ENCODE measurements at regions not wholly inside any gene's neighbourhood (a gene's known extent, or its start where the extent isn't known, plus 50 kb on each side); places are given as distances from the start of the nearest gene placed in this dataset.
"Not testable (repeated sequence)": the region's sequence is repeated elsewhere in the genome, so short reads cannot be mapped to it uniquely, and the experiment has no call there.

DNA sequence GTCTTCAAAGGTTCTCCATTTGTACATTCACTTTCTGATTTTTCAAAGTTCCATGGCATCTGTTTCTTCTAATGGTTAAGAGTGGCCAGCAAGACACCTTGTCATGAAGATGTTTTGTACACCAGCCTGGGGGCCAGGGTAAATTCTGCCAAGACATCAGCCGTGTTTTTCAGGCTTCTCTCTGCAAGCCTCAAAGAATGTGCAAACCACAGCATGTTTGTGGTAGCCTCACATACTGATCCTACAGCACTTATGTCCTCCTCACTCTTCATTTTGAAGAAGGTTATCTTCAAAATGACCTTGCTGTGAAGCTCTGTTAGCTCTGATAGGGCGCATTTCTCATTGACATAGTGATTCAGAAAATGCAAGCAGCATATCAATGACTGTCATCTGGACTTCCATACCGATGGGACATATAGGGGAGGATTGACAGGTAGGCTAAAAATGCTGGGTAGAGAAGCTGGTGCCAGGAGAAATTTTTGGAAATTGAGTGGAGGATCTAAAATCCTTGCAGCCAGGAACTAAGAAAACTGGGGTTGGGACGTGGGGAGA, 59.3 kb upstream of the SPTLC3 start:
- H3K27ac ChIP-seq (ENCODE audit: low read length), result no peak overlapping the region
- H3K9ac ChIP-seq (ENCODE audit: low read length), result no peak overlapping the region
- no peaks in the 10 kb centered on the region for H3K9me3 ChIP-seq (ENCODE audit: control insufficient read depth, low read depth, low read length)
- H3K4me3 ChIP-seq (ENCODE audit: low read length), result no peak overlapping the region
- no peaks in the 10 kb centered on the region for H3K4me1 ChIP-seq (ENCODE audit: control insufficient read depth, low read depth, low read length)
- H3K36me3 ChIP-seq (ENCODE audit: control insufficient read depth, low read depth, low read length), result no peaks in the 10 kb centered on the region
- no peaks in the 10 kb centered on the region for H3K27me3 ChIP-seq (ENCODE audit: control insufficient read depth, insufficient read depth, low read length)

DNA sequence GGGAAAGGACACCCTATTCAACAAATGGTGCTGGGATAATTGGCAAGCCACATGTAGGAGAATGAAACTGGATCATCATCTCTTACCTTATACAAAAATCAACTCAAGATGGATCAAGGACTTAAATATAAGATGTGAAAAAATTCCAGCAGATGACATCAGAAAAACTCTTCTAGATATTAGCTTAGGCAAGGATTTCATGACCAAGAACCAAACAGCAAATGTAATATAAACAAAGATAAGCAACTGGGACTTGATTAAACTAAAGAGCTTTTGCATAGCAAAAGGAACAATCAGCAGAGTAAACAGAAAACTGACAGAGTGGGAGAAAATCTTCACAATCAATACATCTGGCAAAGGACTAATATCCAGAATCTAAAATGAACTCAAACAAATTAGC, 54.5 kb upstream of the SPTLC3 start:
- H3K4me1 ChIP-seq (ENCODE audit: control insufficient read depth, low read depth, low read length); H3K36me3 ChIP-seq (ENCODE audit: control insufficient read depth, low read depth, low read length); H3K9ac ChIP-seq (ENCODE audit: low read length); H3K27ac ChIP-seq (ENCODE audit: low read length); H3K4me3 ChIP-seq (ENCODE audit: low read length); H3K27me3 ChIP-seq (ENCODE audit: control insufficient read depth, insufficient read depth, low read length); H3K9me3 ChIP-seq (ENCODE audit: control insufficient read depth, low read depth, low read length): not testable (repeated sequence)

DNA sequence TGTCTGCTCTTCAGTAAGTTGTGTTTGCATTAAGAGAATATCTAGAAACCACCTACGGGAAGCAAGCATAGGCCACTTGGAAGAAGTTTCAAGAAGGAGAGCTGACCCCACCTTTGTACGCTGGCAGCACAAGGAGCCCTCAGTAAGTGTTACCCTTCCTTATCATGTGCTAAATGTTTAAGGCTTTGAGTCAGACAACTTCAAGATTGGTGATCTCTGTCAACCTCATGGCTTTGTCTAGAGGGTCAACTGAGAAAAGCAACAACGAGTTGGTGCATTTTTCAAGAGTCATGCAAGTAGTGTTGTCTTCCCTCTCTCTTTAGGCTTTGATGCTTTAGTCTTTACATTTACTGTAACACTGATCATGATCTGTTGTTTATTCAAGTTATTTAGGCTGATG, 53.2 kb upstream of the SPTLC3 start:
- H3K27me3 ChIP-seq (ENCODE audit: control insufficient read depth, insufficient read depth, low read length), result no peaks in the 10 kb centered on the region
- no peaks in the 10 kb centered on the region for H3K36me3 ChIP-seq (ENCODE audit: control insufficient read depth, low read depth, low read length)
- H3K4me1 ChIP-seq (ENCODE audit: control insufficient read depth, low read depth, low read length), result no peaks in the 10 kb centered on the region
- H3K27ac ChIP-seq (ENCODE audit: low read length), result no peak overlapping the region
- no peaks in the 10 kb centered on the region for H3K9me3 ChIP-seq (ENCODE audit: control insufficient read depth, low read depth, low read length)
- no peak overlapping the region for H3K9ac ChIP-seq (ENCODE audit: low read length)
- no peak overlapping the region for H3K4me3 ChIP-seq (ENCODE audit: low read length)

DNA sequence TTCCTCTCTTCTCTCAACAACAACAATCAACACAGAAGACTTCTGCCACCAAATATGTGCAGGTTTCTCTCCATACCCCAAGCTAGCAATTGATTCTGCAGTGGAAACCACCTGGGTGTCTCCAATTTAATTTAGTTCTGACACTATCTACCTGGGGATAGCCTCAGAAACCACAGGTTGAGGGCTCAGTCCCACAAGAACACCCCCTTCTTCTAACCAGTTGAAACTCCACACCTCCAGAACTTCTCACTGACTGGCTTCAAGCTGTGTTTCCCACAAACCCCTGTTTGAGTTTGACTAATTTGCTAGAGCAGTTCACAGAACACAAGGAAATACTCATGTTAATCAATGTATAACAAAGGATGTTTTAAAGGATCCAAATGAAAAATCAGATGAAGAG, 52.5 kb upstream of the SPTLC3 start:
- H3K27ac ChIP-seq (ENCODE audit: low read length), result no peak overlapping the region
- no peak overlapping the region for H3K4me3 ChIP-seq (ENCODE audit: low read length)
- no peaks in the 10 kb centered on the region for H3K4me1 ChIP-seq (ENCODE audit: control insufficient read depth, low read depth, low read length)
- H3K9ac ChIP-seq (ENCODE audit: low read length), result no peak overlapping the region
- H3K9me3 ChIP-seq (ENCODE audit: control insufficient read depth, low read depth, low read length), result no peaks in the 10 kb centered on the region
- no peaks in the 10 kb centered on the region for H3K36me3 ChIP-seq (ENCODE audit: control insufficient read depth, low read depth, low read length)
- H3K27me3 ChIP-seq (ENCODE audit: control insufficient read depth, insufficient read depth, low read length), result no peaks in the 10 kb centered on the region

DNA sequence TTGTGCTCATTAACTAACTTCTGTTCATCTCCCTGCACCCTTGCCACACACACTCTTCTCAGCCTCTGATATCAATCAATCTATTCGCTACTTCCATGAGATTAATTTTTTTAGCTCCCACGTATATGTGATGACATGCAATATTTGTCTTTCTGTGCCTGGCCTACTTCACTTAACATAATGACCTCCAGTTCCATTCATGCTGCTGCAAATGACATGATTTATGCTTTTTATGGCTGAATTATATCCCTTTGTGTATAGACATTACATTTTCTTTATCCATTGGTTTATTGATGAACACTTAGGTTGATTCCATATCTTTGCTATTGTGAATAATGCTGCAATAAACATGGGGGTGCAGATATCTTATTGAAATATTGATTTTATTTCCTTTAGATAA, 50.8 kb upstream of the SPTLC3 start:
- no peaks in the 10 kb centered on the region for H3K9me3 ChIP-seq (ENCODE audit: control insufficient read depth, low read depth, low read length)
- no peak overlapping the region for H3K27ac ChIP-seq (ENCODE audit: low read length)
- H3K4me3 ChIP-seq (ENCODE audit: low read length), result no peak overlapping the region
- no peak overlapping the region for H3K9ac ChIP-seq (ENCODE audit: low read length)
- no peaks in the 10 kb centered on the region for H3K4me1 ChIP-seq (ENCODE audit: control insufficient read depth, low read depth, low read length)
- H3K36me3 ChIP-seq (ENCODE audit: control insufficient read depth, low read depth, low read length), result no peaks in the 10 kb centered on the region
- H3K27me3 ChIP-seq (ENCODE audit: control insufficient read depth, insufficient read depth, low read length), result no peaks in the 10 kb centered on the region
